ENCODE measurements at regions not wholly inside any gene's neighbourhood (a gene's known extent, or its start where the extent isn't known, plus 50 kb on each side); places are given as distances from the start of the nearest gene placed in this dataset.

DNA sequence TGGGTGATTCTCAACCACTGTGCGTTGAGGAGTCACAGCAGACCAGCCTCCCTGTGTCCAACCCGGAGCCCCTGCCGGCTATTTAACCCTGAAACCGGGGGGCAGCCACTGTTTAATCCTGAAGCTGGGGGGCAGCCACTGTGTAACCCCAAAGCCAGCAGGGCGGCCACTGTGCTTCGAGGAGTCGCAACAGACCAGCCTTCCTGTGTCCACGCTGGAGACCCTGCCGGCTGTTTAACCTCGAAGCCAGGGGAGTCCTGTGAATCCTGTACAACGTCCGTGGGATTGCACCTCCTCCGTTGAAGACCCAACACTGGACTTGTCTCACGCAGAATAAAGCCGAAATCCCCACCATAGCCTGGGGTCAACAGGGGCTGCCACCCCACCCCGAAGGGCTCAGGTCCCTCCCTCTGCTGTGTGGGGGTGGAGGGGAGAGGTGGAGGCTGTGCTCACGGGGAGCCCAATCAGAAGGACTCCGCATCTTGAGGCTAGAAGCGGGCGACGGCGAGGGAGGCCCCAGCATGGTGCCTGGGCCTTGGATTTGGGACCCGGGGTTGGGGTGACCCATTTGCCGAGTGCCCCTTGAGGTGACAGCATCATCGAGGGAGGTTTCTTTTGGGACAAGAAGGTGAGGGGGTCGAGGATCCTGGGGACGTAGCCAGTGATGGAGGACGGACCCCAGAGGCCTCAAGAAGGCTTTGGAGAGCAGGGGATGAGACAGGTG is 94.9 kb downstream of the ADRA2C start:
- no peaks in the 10 kb centered on the region for H3K79me2 ChIP-seq (ENCODE audit: insufficient read depth, low read depth, low read length)
- H3K36me3 ChIP-seq (ENCODE audit: insufficient read depth, low read length) = no peaks in the 10 kb centered on the region
- intact Hi-C loops (cut with micrococcal nuclease; ENCODE audit: unreplicated experiment) = no loop called here
- TF ChIP-seq, protein P1, sequence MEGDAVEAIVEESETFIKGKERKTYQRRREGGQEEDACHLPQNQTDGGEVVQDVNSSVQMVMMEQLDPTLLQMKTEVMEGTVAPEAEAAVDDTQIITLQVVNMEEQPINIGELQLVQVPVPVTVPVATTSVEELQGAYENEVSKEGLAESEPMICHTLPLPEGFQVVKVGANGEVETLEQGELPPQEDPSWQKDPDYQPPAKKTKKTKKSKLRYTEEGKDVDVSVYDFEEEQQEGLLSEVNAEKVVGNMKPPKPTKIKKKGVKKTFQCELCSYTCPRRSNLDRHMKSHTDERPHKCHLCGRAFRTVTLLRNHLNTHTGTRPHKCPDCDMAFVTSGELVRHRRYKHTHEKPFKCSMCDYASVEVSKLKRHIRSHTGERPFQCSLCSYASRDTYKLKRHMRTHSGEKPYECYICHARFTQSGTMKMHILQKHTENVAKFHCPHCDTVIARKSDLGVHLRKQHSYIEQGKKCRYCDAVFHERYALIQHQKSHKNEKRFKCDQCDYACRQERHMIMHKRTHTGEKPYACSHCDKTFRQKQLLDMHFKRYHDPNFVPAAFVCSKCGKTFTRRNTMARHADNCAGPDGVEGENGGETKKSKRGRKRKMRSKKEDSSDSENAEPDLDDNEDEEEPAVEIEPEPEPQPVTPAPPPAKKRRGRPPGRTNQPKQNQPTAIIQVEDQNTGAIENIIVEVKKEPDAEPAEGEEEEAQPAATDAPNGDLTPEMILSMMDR (conservative IDR thresholded peaks at IDR 0.05; ENCODE audit: low read length) = no peak
- no peak for TF ChIP-seq EZH2phosphoT487 (IDR thresholded peaks at IDR 0.05; ENCODE audit: borderline replicate concordance, low read depth, low read length)
- no peaks in the 10 kb centered on the region for H4K20me1 ChIP-seq (ENCODE audit: insufficient read depth, low read length)
- no peak overlapping the region for H3K27ac ChIP-seq (ENCODE audit: low read depth, low read length, poor library complexity, severe bottlenecking)
- DNase-seq (ENCODE audit: low spot score) = no peak
- no peak overlapping the region for H2AFZ ChIP-seq (ENCODE audit: low read length)
- H3K9me2 ChIP-seq (ENCODE audit: insufficient read depth, low read length) = no peaks in the 10 kb centered on the region
- ChIA-PET POLR2A (no interaction called here), CTCF (ENCODE audit: unreplicated experiment) (no interaction called here)
- H3K9me3 ChIP-seq (ENCODE audit: low read length) = no peaks in the 10 kb centered on the region
- H3K4me3 ChIP-seq (ENCODE audit: low read depth, low read length, poor library complexity, severe bottlenecking) = no peak overlapping the region
- no peak overlapping the region for H3K4me2 ChIP-seq (ENCODE audit: low read length)
- H3K4me1 ChIP-seq (ENCODE audit: insufficient read depth, low read length, poor library complexity, severe bottlenecking) = no peaks in the 10 kb centered on the region
- no TSS peak for BruUV-seq (replicated peaks)

DNA sequence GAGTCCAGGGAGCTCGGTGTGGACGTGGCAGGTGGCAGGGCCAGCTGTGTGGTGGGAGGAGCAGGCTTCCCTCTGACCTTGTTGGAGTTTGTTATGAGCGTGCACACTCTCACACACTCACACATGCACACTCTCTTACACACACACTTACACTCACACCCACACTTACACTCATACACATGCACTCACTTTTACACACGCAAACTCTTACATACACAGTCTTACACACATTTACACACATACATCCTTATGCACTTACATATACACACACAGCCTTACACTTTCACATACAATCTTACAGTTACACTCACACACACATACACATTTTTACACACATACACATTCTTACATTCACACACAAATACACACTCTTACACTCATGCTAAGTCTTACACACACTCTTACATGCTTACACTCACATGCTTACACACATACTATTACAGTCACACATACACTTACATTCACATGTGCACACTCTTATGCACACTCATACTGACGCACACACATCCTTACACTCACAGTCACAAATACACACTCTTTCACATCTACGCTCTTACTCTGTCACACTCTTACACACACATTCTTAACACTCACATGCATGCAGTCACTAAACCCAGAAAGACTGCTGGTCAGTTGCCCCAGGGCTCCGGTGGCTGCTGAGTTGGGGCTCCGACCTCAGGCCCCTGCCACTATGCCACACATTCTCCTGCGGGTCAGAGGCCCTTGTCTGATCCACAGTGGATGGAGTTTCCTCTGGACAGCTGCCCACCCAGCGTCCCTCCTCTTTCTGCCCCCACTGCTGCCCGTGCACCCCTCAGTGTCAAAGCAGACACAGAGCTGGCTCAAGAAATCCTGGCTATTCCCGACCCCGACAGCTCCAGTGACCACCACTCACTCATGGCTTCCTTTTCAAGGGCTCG is 95.8 kb downstream of the ADRA2C start:
- Histone ChIP-seq H3K27ac (ENCODE audit: low read depth, low read length, poor library complexity, severe bottlenecking) (no peak overlapping the region), H4K20me1 (ENCODE audit: insufficient read depth, low read length) (no peaks in the 10 kb centered on the region), H3K4me2 (ENCODE audit: low read length) (no peak overlapping the region), H3K36me3 (ENCODE audit: insufficient read depth, low read length) (no peaks in the 10 kb centered on the region), H3K79me2 (ENCODE audit: insufficient read depth, low read depth, low read length) (no peaks in the 10 kb centered on the region), H3K4me3 (ENCODE audit: low read depth, low read length, poor library complexity, severe bottlenecking) (no peak overlapping the region), H3K4me1 (ENCODE audit: insufficient read depth, low read length, poor library complexity, severe bottlenecking) (no peaks in the 10 kb centered on the region), H2AFZ (ENCODE audit: low read length) (no peak overlapping the region), H3K9me3 (ENCODE audit: low read length) (no peaks in the 10 kb centered on the region), H3K9me2 (ENCODE audit: insufficient read depth, low read length) (no peaks in the 10 kb centered on the region)
- no peak for DNase-seq (ENCODE audit: low spot score)
- intact Hi-C loops (cut with micrococcal nuclease; ENCODE audit: unreplicated experiment) = no loop called here
- no TSS peak for BruUV-seq (replicated peaks)
- ChIA-PET CTCF (ENCODE audit: unreplicated experiment) (interaction anchor here (0.6 kb wide), 1 partner anchor 206 kb away, joined by 12 read pairs; no protein-coding TSS in a partner anchor), POLR2A (no interaction called here)
- no peak for TF ChIP-seq EZH2phosphoT487 (IDR thresholded peaks at IDR 0.05; ENCODE audit: borderline replicate concordance, low read depth, low read length)
- TF ChIP-seq, protein P1 (conservative IDR thresholded peaks at IDR 0.05; ENCODE audit: low read length) = no peak

All from OCI-LY7 (cell line).